Nephron progenitor cell (in vitro differentiated cells): ENCODE measurements at regions not wholly inside any gene's neighbourhood (a gene's known extent, or its start where the extent isn't known, plus 50 kb on each side); places are given as distances from the start of the nearest gene placed in this dataset.

Experiments used
- DNase-seq: peaks from one replicate; pipeline ENCODE4 v3.0.0; 2021
- H3K27ac Mint-ChIP-seq: 2 replicates; pipeline ENCODE4 v1.8.0; 2021; ENCODE audit warnings: mild to moderate bottlenecking, moderate library complexity, mixed read lengths
- H3K27me3 Mint-ChIP-seq: 2 replicates; pipeline ENCODE4 v1.8.0; 2021; ENCODE audit warnings: mild to moderate bottlenecking, low read depth, mixed read lengths; ENCODE audit not compliant: poor library complexity
- H3K36me3 Mint-ChIP-seq: 2 replicates; pipeline ENCODE4 v1.8.0; 2021; ENCODE audit warnings: low read depth, mixed read lengths
- H3K4me1 Mint-ChIP-seq: 2 replicates; pipeline ENCODE4 v1.8.0; 2021; ENCODE audit warnings: mixed read lengths
- H3K4me3 Mint-ChIP-seq: 2 replicates; pipeline ENCODE4 v1.8.0; 2021; ENCODE audit warnings: mild to moderate bottlenecking, moderate library complexity, mixed read lengths
- H3K9me3 Mint-ChIP-seq: 2 replicates; pipeline ENCODE4 v1.8.0; 2021; ENCODE audit warnings: mild to moderate bottlenecking, moderate library complexity, mixed read lengths
- CTCF ChIP-seq: fragments of 200-600 bp; sonication (generic); IDR thresholded peaks from 2 replicates; pipeline ENCODE4 v1.5.0; 2021; ENCODE audit warnings: antibody characterized with exemption

GRCh38 chr2:150903055-150903454 lies 358.6 kb downstream of the RBM43 start:
- Mint-ChIP-seq H3K9me3 (peaks cover 45% of the 10 kb centered on the region), H3K4me3 (no peak overlapping the region), H3K36me3 (peaks cover 9% of the 10 kb centered on the region), H3K27me3 (peaks cover 6% of the 10 kb centered on the region), H3K27ac (no peak overlapping the region), H3K4me1 (no peaks in the 10 kb centered on the region)
- no peak for TF ChIP-seq CTCF
- DNase-seq: no peak

GRCh38 chr2:150900913-150901312 lies 360.8 kb downstream of the RBM43 start:
- H3K9me3 Mint-ChIP-seq: peaks cover 44% of the 10 kb centered on the region
- H3K27me3 Mint-ChIP-seq: peaks cover 2% of the 10 kb centered on the region
- H3K27ac Mint-ChIP-seq: no peak overlapping the region
- H3K4me1 Mint-ChIP-seq: no peaks in the 10 kb centered on the region
- H3K36me3 Mint-ChIP-seq: peaks cover 9% of the 10 kb centered on the region
- no peak overlapping the region for H3K4me3 Mint-ChIP-seq
- no peak for DNase-seq
- TF ChIP-seq CTCF: no peak

GRCh38 chr2:150895968-150896367 lies 365.7 kb downstream of the RBM43 start:
- TF ChIP-seq CTCF: no peak
- Mint-ChIP-seq H3K4me3 (no peak overlapping the region), H3K27me3 (no peaks in the 10 kb centered on the region), H3K4me1 (no peaks in the 10 kb centered on the region), H3K27ac (no peak overlapping the region), H3K36me3 (peaks cover 4% of the 10 kb centered on the region), H3K9me3 (peaks cover 24% of the 10 kb centered on the region)
- DNase-seq: no peak

GRCh38 chr2:150889141-150889540 lies 372.5 kb downstream of the RBM43 start:
- no peak for TF ChIP-seq CTCF
- H3K4me3 Mint-ChIP-seq: no peak overlapping the region
- no peak overlapping the region for H3K27ac Mint-ChIP-seq
- no peaks in the 10 kb centered on the region for H3K27me3 Mint-ChIP-seq
- no peaks in the 10 kb centered on the region for H3K36me3 Mint-ChIP-seq
- peaks cover 7% of the 10 kb centered on the region for H3K4me1 Mint-ChIP-seq
- no peak for DNase-seq
- H3K9me3 Mint-ChIP-seq: no peaks in the 10 kb centered on the region

GRCh38 chr2:150888337-150888736 lies 373.3 kb downstream of the RBM43 start:
- Mint-ChIP-seq H3K36me3 (no peaks in the 10 kb centered on the region), H3K27ac (no peak overlapping the region), H3K4me3 (no peak overlapping the region), H3K9me3 (no peaks in the 10 kb centered on the region), H3K4me1 (peaks cover 7% of the 10 kb centered on the region), H3K27me3 (no peaks in the 10 kb centered on the region)
- TF ChIP-seq CTCF: no peak
- no peak for DNase-seq

- no peaks in the 10 kb centered on the region for H3K36me3 Mint-ChIP-seq
- DNase-seq: no peak
- H3K27me3 Mint-ChIP-seq: no peaks in the 10 kb centered on the region
- TF ChIP-seq CTCF: no peak
- peaks cover 7% of the 10 kb centered on the region for H3K4me1 Mint-ChIP-seq
- no peak overlapping the region for H3K4me3 Mint-ChIP-seq
- H3K9me3 Mint-ChIP-seq: no peaks in the 10 kb centered on the region
- H3K27ac Mint-ChIP-seq: no peak overlapping the region
Measured at GRCh38 chr2:150887926-150888325, 373.7 kb downstream of the RBM43 start.
